Neural progenitor cell (in vitro differentiated cells): ENCODE measurements at regions not wholly inside any gene's neighbourhood (a gene's known extent, or its start where the extent isn't known, plus 50 kb on each side); places are given as distances from the start of the nearest gene placed in this dataset.

Source experiments
- CTCF ChIP-seq: fragments of 200-600 bp; sonication (generic); IDR thresholded peaks from 2 replicates; pipeline ENCODE4 v1.5.1; 2017; ENCODE audit warnings: antibody characterized with exemption, mild to moderate bottlenecking
- EZH2phosphoT487 ChIP-seq: fragments of 200-600 bp; sonication (generic); IDR thresholded peaks from 2 replicates; pipeline ENCODE4 v1.6.1; 2017; ENCODE audit warnings: antibody characterized with exemption

GRCh38 chr4:119932277-119932676 is 134.4 kb downstream of the MAD2L1 start:
- TF ChIP-seq EZH2phosphoT487 = no peak
- TF ChIP-seq CTCF = no peak
